K562 (cell line): ENCODE measurements at regions not wholly inside any gene's neighbourhood (a gene's known extent, or its start where the extent isn't known, plus 50 kb on each side); places are given as distances from the start of the nearest gene placed in this dataset.

Experiments used
- ATAC-seq: fragments of 200-7000 bp; cut with Tn5 transposase; 3 replicates; pipeline ENCODE4 v1.9.1; 2020; ENCODE audit warnings: moderate library complexity
- BruUV-seq: library from RNA; stranded (reverse); fragments of 400-500 nt; replicated peaks from 2 replicates; lab custom pipeline; 2021; lab: Mats Ljungman, UMichigan
- CTCF ChIA-PET: fragments of 300-600 bp; formaldehyde crosslinking; extraction: SDS; loops from one replicate; lab custom pipeline; 2021; ENCODE audit warnings: low intra/inter-chr PET ratio; lab: Yijun Ruan, JAX
- POLR2A ChIA-PET: fragments of 300-600, 350-650 bp; sonication (Branson Sonifier 250); formaldehyde crosslinking; extraction: SDS; loops from one replicate; lab custom pipeline; 2021; ENCODE audit warnings: antibody characterized with exemption, inconsistent platforms; lab: Yijun Ruan, JAX
- DNase-seq, 4 experiments: peaks; one replicate each; pipeline versions ENCODE4 v3.0.0 to v3.0.0-alpha.2; 2011 to 2018; ENCODE audit warnings: low spot score in 3 of 4, mixed read lengths in 3 of 4; ENCODE audit errors: extremely low read depth in 1 of 4
- FAIRE-seq: peaks from 2 replicates; lab custom pipeline; 2011; peaks lifted over from hg19 to GRCh38; lab: Jason Lieb, UNC
- H2AFZ ChIP-seq: 2 replicates; pipeline ENCODE4 v1.6.0; 2011; ENCODE audit warnings: low read depth, low read length, control low read depth, inconsistent platforms
- H3K27ac ChIP-seq: fragments of 200-600 bp; 3 replicates; pipeline ENCODE4 v1.8.0; 2011; ENCODE audit warnings: low read depth, mild to moderate bottlenecking, control low read depth, inconsistent platforms, low read length, moderate library complexity, mixed read lengths; ENCODE audit errors: extremely low read depth
- H3K27me3 ChIP-seq, 2 experiments: fragments of 300-600 bp in 1 of 2; 2 replicates in 1 of 2; 3 replicates in 1 of 2; pipeline versions ENCODE4 v1.6.0 to v1.8.0; 2011; ENCODE audit warnings: inconsistent platforms in 2 of 2, low read length in 2 of 2, mild to moderate bottlenecking in 1 of 2, mixed read lengths in 1 of 2, moderate library complexity in 1 of 2; ENCODE audit not compliant: control insufficient read depth in 2 of 2, insufficient read depth in 2 of 2
- H3K36me3 ChIP-seq: fragments of 300-600 bp; 3 replicates; pipeline ENCODE4 v1.8.0; 2011; ENCODE audit warnings: mild to moderate bottlenecking, low read length, inconsistent platforms; ENCODE audit not compliant: control insufficient read depth, insufficient read depth
- H3K4me1 ChIP-seq, 2 experiments: fragments of 200-600 bp in 1 of 2; replicated peaks in 1 of 2; 2 replicates in 1 of 2; 3 replicates in 1 of 2; pipeline versions ENCODE4 v1.5.1 to v1.8.0; 2011; ENCODE audit warnings: inconsistent platforms in 2 of 2, low read length in 2 of 2, mild to moderate bottlenecking in 1 of 2, mixed read lengths in 1 of 2, moderate library complexity in 1 of 2; ENCODE audit not compliant: control insufficient read depth in 2 of 2, insufficient read depth in 2 of 2
- H3K4me2 ChIP-seq: 2 replicates; pipeline ENCODE4 v1.6.1; 2011; ENCODE audit warnings: low read length, control low read depth, inconsistent platforms, mixed read lengths; ENCODE audit not compliant: insufficient read depth
- H3K4me3 ChIP-seq: fragments of 200-600 bp; sonication (generic), shearing (Covaris generic); 2 replicates; pipeline ENCODE4 v1.5.1; 2016; ENCODE audit warnings: control low read depth, inconsistent platforms
- H3K79me2 ChIP-seq: fragments of 200-600 bp; 3 replicates; pipeline ENCODE4 v1.8.0; 2011; ENCODE audit warnings: low read length, inconsistent platforms; ENCODE audit not compliant: control insufficient read depth, insufficient read depth
- H3K9ac ChIP-seq, 2 experiments: 2 replicates each; pipeline versions ENCODE4 v1.6.0 to v1.6.1; 2011; ENCODE audit warnings: low read depth in 2 of 2, low read length in 2 of 2, control low read depth in 1 of 2, inconsistent platforms in 1 of 2, mild to moderate bottlenecking in 1 of 2, mixed read lengths in 1 of 2; ENCODE audit not compliant: insufficient read depth in 1 of 2
- H3K9me1 ChIP-seq: one replicate; pipeline ENCODE4 v1.6.0; 2011; ENCODE audit warnings: inconsistent platforms, mild to moderate bottlenecking, low read length, moderate library complexity; ENCODE audit not compliant: control insufficient read depth, insufficient read depth
- H3K9me3 ChIP-seq: replicated peaks from 2 replicates; pipeline ENCODE4 v1.5.1; 2011; ENCODE audit warnings: low read depth, low read length, inconsistent platforms; ENCODE audit not compliant: control insufficient read depth, insufficient read depth
- H4K20me1 ChIP-seq: replicated peaks from 2 replicates; pipeline ENCODE4 v1.6.1; 2011; ENCODE audit warnings: low read length, inconsistent platforms, mixed read lengths; ENCODE audit not compliant: control insufficient read depth, insufficient read depth
- ARHGAP35 ChIP-seq: fragments of 450-650 bp; IDR thresholded peaks from 2 replicates; pipeline ENCODE4 v1.6.1; 2018; ENCODE audit not compliant: partially characterized antibody
- ATF2 ChIP-seq: sonication (generic); formaldehyde crosslinking; IDR thresholded peaks from 2 replicates; pipeline ENCODE4 v1.8.1; 2022; ENCODE audit warnings: missing genetic modification reagents
- CREB3 ChIP-seq: fragments of 450-650 bp; conservative IDR thresholded peaks from 2 replicates; pipeline ENCODE4 v1.6.1; 2016; ENCODE audit warnings: missing genetic modification characterization, low read depth, mild to moderate bottlenecking, missing compliant biosample characterization, moderate library complexity
- DIDO1 ChIP-seq: fragments of 450-650 bp; IDR thresholded peaks from 2 replicates; pipeline ENCODE4 v1.6.1; 2016; ENCODE audit warnings: low read depth, missing biosample characterization, missing genetic modification characterization
- GTF2E2 ChIP-seq: fragments of 200-800 bp; sonication (Bioruptor generic); IDR thresholded peaks from 2 replicates; pipeline ENCODE4 v1.6.1; 2016; ENCODE audit warnings: missing genetic modification characterization, missing compliant biosample characterization
- GTF2F1 ChIP-seq: IDR thresholded peaks from 2 replicates; pipeline ENCODE4 v1.6.1; 2011; ENCODE audit warnings: low read depth, low read length, improper control_type of control experiment
- KAT7 ChIP-seq: sonication (generic); formaldehyde crosslinking; IDR thresholded peaks from 2 replicates; pipeline ENCODE4 v1.8.0; 2022; ENCODE audit warnings: missing genetic modification reagents, mild to moderate bottlenecking, borderline replicate concordance
- MIER1 ChIP-seq: fragments of 450-650 bp; IDR thresholded peaks from 2 replicates; pipeline ENCODE4 v1.6.1; 2016; ENCODE audit warnings: antibody characterized with exemption, mild to moderate bottlenecking, low read depth
- NFE2L1 ChIP-seq: fragments of 450-650 bp; IDR thresholded peaks from 2 replicates; pipeline ENCODE4 v1.6.1; 2016; ENCODE audit warnings: missing genetic modification characterization, low read depth, mild to moderate bottlenecking, missing compliant biosample characterization, moderate library complexity, borderline replicate concordance
- PHB ChIP-seq: fragments of 250-450 bp; sonication (Bioruptor Pico); IDR thresholded peaks from 2 replicates; pipeline ENCODE4 v1.5.0; 2021
- PYGO2 ChIP-seq: fragments of 450-650 bp; IDR thresholded peaks from 2 replicates; pipeline ENCODE4 v1.6.1; 2016; ENCODE audit warnings: mild to moderate bottlenecking, missing genetic modification characterization, moderate library complexity, missing compliant biosample characterization
- SFPQ ChIP-seq: fragments of 200-400 bp; formaldehyde crosslinking; IDR thresholded peaks from 2 replicates; pipeline ENCODE4 v1.6.1; 2017; ENCODE audit warnings: mild to moderate bottlenecking, low read depth, low read length, moderate library complexity
- SREBF2 ChIP-seq: sonication (generic); formaldehyde crosslinking; IDR thresholded peaks from 2 replicates; pipeline ENCODE4 v1.4.0; 2020; ENCODE audit warnings: mild to moderate bottlenecking, missing genetic modification reagents
- TAF9B ChIP-seq: fragments of 450-650 bp; IDR thresholded peaks from 2 replicates; pipeline ENCODE4 v1.6.1; 2018; ENCODE audit warnings: mild to moderate bottlenecking; ENCODE audit not compliant: partially characterized antibody
- TEAD4 ChIP-seq, 2 experiments: sonication (generic) in 1 of 2; formaldehyde crosslinking in 1 of 2; IDR thresholded peaks; 2 replicates each; pipeline versions ENCODE4 v1.6.1 to v1.8.0; 2012 to 2022; ENCODE audit warnings: borderline replicate concordance in 1 of 2, inconsistent platforms in 1 of 2, low read length in 1 of 2, mild to moderate bottlenecking in 1 of 2, missing genetic modification reagents in 1 of 2
- ZEB2 ChIP-seq: fragments of 450-650 bp; IDR thresholded peaks from 2 replicates; pipeline ENCODE4 v1.6.1; 2016
- ZNF134 ChIP-seq: fragments of 250-450 bp; sonication (Bioruptor Pico); conservative IDR thresholded peaks from 2 replicates; pipeline ENCODE4 v1.4.0; 2020
- ZNF75A ChIP-seq: fragments of 450-650 bp; formaldehyde crosslinking; IDR thresholded peaks from 2 replicates; pipeline ENCODE4 v1.4.0; 2020; ENCODE audit warnings: mild to moderate bottlenecking
- WGBS: fragments of 100-300 bp; shearing (Covaris generic); methylation state at CpG from one replicate; pipeline ENCODE4 v1.1.6; 2016; ENCODE audit warnings: low coverage, mixed read lengths; ENCODE audit not compliant: insufficient coverage; ENCODE audit errors: missing lambda C conversion rate; 5-methylcytosine and 5-hydroxymethylcytosine counted together
- in situ Hi-C: fragments of 300-500 bp; cut with MboI; formaldehyde crosslinking; loops from 4 replicates; pipeline ENCODE4 v1.15.0; 2018; ENCODE audit warnings: inconsistent platforms, mixed read lengths
- intact Hi-C: fragments of 100-400 bp; cut with micrococcal nuclease; formaldehyde crosslinking; loops from 2 replicates; pipeline ENCODE4 v1.14.2; 2022
- TF ChIP-seq, protein P1 (sequence below): fragments of 450-650 bp; formaldehyde crosslinking; IDR thresholded peaks from 2 replicates; pipeline ENCODE4 v1.4.0; 2020; ENCODE audit warnings: mild to moderate bottlenecking, moderate library complexity

DNA sequence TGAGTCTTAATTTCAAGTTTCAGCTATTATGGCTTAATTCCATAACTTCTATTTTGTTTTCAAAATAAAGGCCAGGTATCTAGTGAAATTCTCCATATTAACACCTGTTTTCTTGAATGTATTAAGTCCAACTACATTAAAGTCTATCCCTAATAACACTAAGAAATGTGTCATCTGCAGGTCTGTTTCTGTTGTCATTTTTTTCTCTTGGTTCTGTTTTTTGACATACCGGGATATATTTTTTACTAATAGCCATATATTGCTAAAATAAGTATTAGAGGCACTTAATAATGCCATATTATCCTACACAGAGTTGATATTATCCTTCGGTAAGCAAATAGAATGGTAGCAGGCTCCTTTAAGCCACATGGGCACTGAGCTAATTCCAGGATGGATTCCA is 176.0 kb upstream of the MPPED2 start:
- H3K4me1 ChIP-seq = no peaks in the 10 kb centered on the region
- in situ Hi-C loops (no loop called here), intact Hi-C loops (no loop called here)
- no peaks in the 10 kb centered on the region for H4K20me1 ChIP-seq
- H3K27ac ChIP-seq = no peak overlapping the region
- no peak for ATAC-seq
- H3K79me2 ChIP-seq = no peaks in the 10 kb centered on the region
- no peaks in the 10 kb centered on the region for H3K9me3 ChIP-seq
- DNase-seq = no peak
- WGBS = 2% methylated on average over 2 of the region's 2 CpGs
- CTCF ChIA-PET = no interaction called here
- no peak overlapping the region for H2AFZ ChIP-seq
- BruUV-seq = no TSS peak
- H3K4me3 ChIP-seq = no peak overlapping the region
- H3K4me2 ChIP-seq = no peak overlapping the region
- H3K36me3 ChIP-seq = no peaks in the 10 kb centered on the region
- no peak overlapping the region for H3K9ac ChIP-seq
- no peaks in the 10 kb centered on the region for H3K9me1 ChIP-seq
- FAIRE-seq = no peak
- POLR2A ChIA-PET = no interaction called here
- H3K27me3 ChIP-seq = no peaks in the 10 kb centered on the region
- no peak for TF ChIP-seq TAF9B
- no peak for TF ChIP-seq DIDO1 (tag)
- TF ChIP-seq, protein P1, sequence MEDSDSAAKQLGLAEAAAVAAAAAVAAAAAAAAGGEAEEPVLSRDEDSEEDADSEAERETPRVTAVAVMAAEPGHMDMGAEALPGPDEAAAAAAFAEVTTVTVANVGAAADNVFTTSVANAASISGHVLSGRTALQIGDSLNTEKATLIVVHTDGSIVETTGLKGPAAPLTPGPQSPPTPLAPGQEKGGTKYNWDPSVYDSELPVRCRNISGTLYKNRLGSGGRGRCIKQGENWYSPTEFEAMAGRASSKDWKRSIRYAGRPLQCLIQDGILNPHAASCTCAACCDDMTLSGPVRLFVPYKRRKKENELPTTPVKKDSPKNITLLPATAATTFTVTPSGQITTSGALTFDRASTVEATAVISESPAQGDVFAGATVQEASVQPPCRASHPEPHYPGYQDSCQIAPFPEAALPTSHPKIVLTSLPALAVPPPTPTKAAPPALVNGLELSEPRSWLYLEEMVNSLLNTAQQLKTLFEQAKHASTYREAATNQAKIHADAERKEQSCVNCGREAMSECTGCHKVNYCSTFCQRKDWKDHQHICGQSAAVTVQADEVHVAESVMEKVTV = no peak
- TF ChIP-seq ARHGAP35 = no peak
- no peak for TF ChIP-seq PHB
- TF ChIP-seq ATF2 = no peak
- no peak for TF ChIP-seq SREBF2 (CRISPR knock-in tag)
- TF ChIP-seq GTF2E2 = no peak
- no peak for TF ChIP-seq CREB3 (tag)
- no peak for TF ChIP-seq ZNF134 (CRISPR knock-in tag)
- TF ChIP-seq NFE2L1 (tag) = no peak
- no peak for TF ChIP-seq MIER1
- no peak for TF ChIP-seq TEAD4 (IDR thresholded peaks at IDR 0.05; ENCODE audit: low read length)
- no peak for TF ChIP-seq TEAD4 (CRISPR knock-in tag; IDR thresholded peaks at IDR 0.05; ENCODE audit: borderline replicate concordance)
- no peak for TF ChIP-seq ZEB2
- TF ChIP-seq KAT7 = no peak
- no peak for TF ChIP-seq SFPQ
- no peak for TF ChIP-seq ZNF75A (CRISPR knock-in tag)
- TF ChIP-seq PYGO2 (tag) = no peak
- TF ChIP-seq GTF2F1 = no peak
